Tibial nerve (tissue), 4 donors: ENCODE measurements at regions not wholly inside any gene's neighbourhood (a gene's known extent, or its start where the extent isn't known, plus 50 kb on each side); places are given as distances from the start of the nearest gene placed in this dataset.
"Not testable (repeated sequence)": the region's sequence is repeated elsewhere in the genome, so short reads cannot be mapped to it uniquely, and the experiment has no call there.

Experiments
- DNase-seq, 2 donors: peaks; one replicate each; pipeline ENCODE4 v3.0.0-alpha.2; 2019; ENCODE audit warnings: low spot score in 2 of 2
- H3K27ac ChIP-seq, 4 donors: fragments of 200-600 bp; sonication (generic) in 3 of 4; one replicate each; pipeline ENCODE4 v1.5.1; 2017 to 2019; ENCODE audit warnings: mild to moderate bottlenecking in 1 of 4
- H3K27me3 ChIP-seq, 2 donors: fragments of 200-600 bp; sonication (generic) in 1 of 2; one replicate each; pipeline versions ENCODE4 v1.5.1 to v1.6.0; 2017 to 2019
- H3K36me3 ChIP-seq, 3 donors: fragments of 200-600 bp; sonication (generic); one replicate each; pipeline ENCODE4 v1.5.1; 2018 to 2019
- H3K4me1 ChIP-seq, 4 donors: fragments of 200-600 bp; sonication (generic) in 3 of 4; one replicate each; pipeline ENCODE4 v1.5.1; 2017 to 2019
- H3K4me3 ChIP-seq, 4 donors: fragments of 200-600 bp; sonication (generic) in 3 of 4; one replicate each; pipeline ENCODE4 v1.5.1; 2017 to 2019; ENCODE audit warnings: mild to moderate bottlenecking in 1 of 4, moderate library complexity in 1 of 4
- H3K9me3 ChIP-seq, 4 donors: fragments of 200-600 bp; sonication (generic) in 3 of 4; one replicate each; pipeline ENCODE4 v1.5.1; 2017 to 2019
- CTCF ChIP-seq, 5 experiments: fragments of 200-600 bp in 3 of 5; fragments of 450-650 bp in 2 of 5; sonication (generic) in 3 of 5; IDR thresholded peaks; one replicate each; pipeline ENCODE4 v1.5.1; 2016 to 2019; ENCODE audit warnings: antibody characterized with exemption in 5 of 5, mild to moderate bottlenecking in 3 of 5, moderate library complexity in 2 of 5
- EP300 ChIP-seq, 2 donors: sonication (generic); formaldehyde crosslinking; IDR thresholded peaks; one replicate each; pipeline ENCODE4 v1.6.1; 2017; ENCODE audit warnings: antibody characterized with exemption in 2 of 2, mild to moderate bottlenecking in 1 of 2
- POLR2A ChIP-seq, 2 donors: fragments of 450-650 bp; IDR thresholded peaks; one replicate each; pipeline ENCODE4 v1.6.1; 2017; ENCODE audit warnings: antibody characterized with exemption in 2 of 2, mild to moderate bottlenecking in 2 of 2, moderate library complexity in 2 of 2
- WGBS, 2 donors: methylation state at CpG; one replicate each; pipeline ENCODE4 v1.1.5; 2018; 5-methylcytosine and 5-hydroxymethylcytosine counted together

- Histone ChIP-seq H3K27me3 (no peaks in the 10 kb centered on the region), H3K4me3 (no peak overlapping the region), H3K27ac (no peak overlapping the region), H3K4me1 (no peaks in the 10 kb centered on the region), H3K36me3 (no peaks in the 10 kb centered on the region), H3K9me3 (no peaks in the 10 kb centered on the region)
- no peak for DNase-seq
- 49 to 50% methylated on average over 2 of the region's 2 CpGs for WGBS, 2 donors
- TF ChIP-seq POLR2A (IDR thresholded peaks at IDR 0.05): no peak
These were observed 62.3 kb upstream of the TLL1 start for GRCh38 chr4:165810726-165811125.

- H3K36me3 ChIP-seq: no peaks in the 10 kb centered on the region
- no peaks in the 10 kb centered on the region for H3K9me3 ChIP-seq
- H3K27me3 ChIP-seq: no peaks in the 10 kb centered on the region
- TF ChIP-seq EP300 (IDR thresholded peaks at IDR 0.05) (no peak), POLR2A (IDR thresholded peaks at IDR 0.05) (no peak), CTCF (IDR thresholded peaks at IDR 0.05) (no peak)
- H3K4me1 ChIP-seq: no peaks in the 10 kb centered on the region
- no peak for DNase-seq
- H3K27ac ChIP-seq: no peak overlapping the region
- no peak overlapping the region for H3K4me3 ChIP-seq
These were observed 59.4 kb upstream of the TLL1 start for GRCh38 chr4:165813606-165814005.

- no peak overlapping the region for H3K27ac ChIP-seq
- no peak for TF ChIP-seq CTCF (IDR thresholded peaks at IDR 0.05)
- TF ChIP-seq POLR2A (IDR thresholded peaks at IDR 0.05): no peak
- no peak for TF ChIP-seq EP300 (IDR thresholded peaks at IDR 0.05)
- WGBS, 2 donors: 67 to 69% methylated on average over 4 of the region's 4 CpGs
- H3K9me3 ChIP-seq: no peaks in the 10 kb centered on the region
- no peak for DNase-seq
- H3K4me3 ChIP-seq: no peak overlapping the region
- no peaks in the 10 kb centered on the region for H3K36me3 ChIP-seq
- no peaks in the 10 kb centered on the region for H3K4me1 ChIP-seq
- H3K27me3 ChIP-seq: no peaks in the 10 kb centered on the region
These were observed 58.6 kb upstream of the TLL1 start for GRCh38 chr4:165814256-165815020.

- not testable (repeated sequence) for H3K27ac ChIP-seq, DNase-seq, H3K9me3 ChIP-seq, H3K27me3 ChIP-seq, H3K4me3 ChIP-seq, H3K4me1 ChIP-seq, H3K36me3 ChIP-seq
- WGBS, 2 donors: 80 to 100% methylated on average over 5 to 6 of the region's 6 CpGs
These were observed 53.9 kb upstream of the TLL1 start for GRCh38 chr4:165819126-165819525.
